Suprapubic skin (tissue), 4 donors: ENCODE measurements at regions not wholly inside any gene's neighbourhood (a gene's known extent, or its start where the extent isn't known, plus 50 kb on each side); places are given as distances from the start of the nearest gene placed in this dataset.

Source experiments
- DNase-seq, 2 donors: peaks; one replicate each; pipeline ENCODE4 v3.0.0-alpha.2; 2019; ENCODE audit warnings: low spot score in 2 of 2
- H3K27ac ChIP-seq: fragments of 200-600 bp; sonication (generic); one replicate; pipeline ENCODE4 v1.5.1; 2019
- H3K27me3 ChIP-seq: fragments of 200-600 bp; sonication (generic); one replicate; pipeline ENCODE4 v1.5.1; 2019
- H3K36me3 ChIP-seq: fragments of 200-600 bp; sonication (generic); one replicate; pipeline ENCODE4 v1.5.1; 2019
- H3K4me1 ChIP-seq: fragments of 200-600 bp; sonication (generic); one replicate; pipeline ENCODE4 v1.5.1; 2019
- H3K4me3 ChIP-seq: fragments of 200-600 bp; sonication (generic); one replicate; pipeline ENCODE4 v1.5.1; 2019; ENCODE audit warnings: mild to moderate bottlenecking
- H3K9me3 ChIP-seq: fragments of 200-600 bp; sonication (generic); one replicate; pipeline ENCODE4 v1.5.1; 2019
- CTCF ChIP-seq, 2 donors: fragments of 200-600 bp in 1 of 2; fragments of 450-650 bp in 1 of 2; sonication (generic) in 1 of 2; IDR thresholded peaks; one replicate each; pipeline ENCODE4 v1.5.1; 2016 to 2019; ENCODE audit warnings: antibody characterized with exemption in 2 of 2, mild to moderate bottlenecking in 1 of 2, moderate library complexity in 1 of 2
- EP300 ChIP-seq: sonication (generic); formaldehyde crosslinking; IDR thresholded peaks from one replicate; pipeline ENCODE4 v1.6.1; 2017; ENCODE audit warnings: antibody characterized with exemption
- POLR2A ChIP-seq, 2 donors: fragments of 450-650 bp; IDR thresholded peaks; one replicate each; pipeline ENCODE4 v1.6.1; 2017; ENCODE audit warnings: antibody characterized with exemption in 2 of 2, mild to moderate bottlenecking in 2 of 2, moderate library complexity in 2 of 2
- POLR2AphosphoS5 ChIP-seq, 3 donors: sonication (generic); formaldehyde crosslinking; IDR thresholded peaks; one replicate each; pipeline ENCODE4 v1.6.1; 2017; ENCODE audit warnings: antibody characterized with exemption in 3 of 3
- WGBS: methylation state at CpG from one replicate; pipeline ENCODE4 v1.1.5; 2018; 5-methylcytosine and 5-hydroxymethylcytosine counted together

DNA sequence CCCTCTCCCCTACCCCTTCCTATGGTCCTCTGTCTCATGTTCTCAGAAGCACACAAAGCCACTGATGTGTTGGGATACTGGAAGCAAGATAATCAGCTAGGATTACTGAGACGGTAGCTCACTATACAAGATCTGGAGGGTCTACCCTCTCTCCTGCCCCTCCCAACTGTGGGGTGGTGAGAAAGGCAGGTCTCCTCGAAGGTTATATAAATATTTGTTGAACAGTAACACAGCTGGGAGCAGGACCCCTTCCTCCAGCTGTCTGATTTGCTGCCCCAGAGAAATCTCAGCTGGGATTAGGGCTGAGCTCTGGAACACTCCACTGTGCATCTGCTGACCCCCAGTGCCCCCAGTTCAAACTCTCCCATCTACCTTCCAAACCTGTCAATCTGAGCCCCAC, 94.2 kb upstream of the IPO9 start:
- no peak for DNase-seq
- TF ChIP-seq EP300 (no peak), CTCF (IDR thresholded peaks at IDR 0.05) (no peak), POLR2AphosphoS5 (IDR thresholded peaks at IDR 0.05) (no peak), POLR2A (IDR thresholded peaks at IDR 0.05) (no peak)
- Histone ChIP-seq H3K36me3 (no peaks in the 10 kb centered on the region), H3K4me3 (no peak overlapping the region), H3K4me1 (peaks cover 36% of the 10 kb centered on the region), H3K27ac (no peak overlapping the region), H3K9me3 (no peaks in the 10 kb centered on the region), H3K27me3 (no peaks in the 10 kb centered on the region)
- 69% methylated on average over 2 of the region's 2 CpGs for WGBS

GRCh38 chr1:201736707-201737320, 92.1 kb upstream of the IPO9 start:
- 55% methylated on average over 6 of the region's 6 CpGs for WGBS
- Histone ChIP-seq H3K9me3 (no peaks in the 10 kb centered on the region), H3K36me3 (no peaks in the 10 kb centered on the region), H3K27ac (peak overlapping the region; percentile 53), H3K4me3 (no peak overlapping the region), H3K27me3 (no peaks in the 10 kb centered on the region), H3K4me1 (peaks cover 56% of the 10 kb centered on the region)
- DNase-seq: no peak
- TF ChIP-seq EP300 (no peak), POLR2A (IDR thresholded peaks at IDR 0.05) (no peak), CTCF (IDR thresholded peaks at IDR 0.05) (no peak), POLR2AphosphoS5 (IDR thresholded peaks at IDR 0.05) (no peak)

DNA sequence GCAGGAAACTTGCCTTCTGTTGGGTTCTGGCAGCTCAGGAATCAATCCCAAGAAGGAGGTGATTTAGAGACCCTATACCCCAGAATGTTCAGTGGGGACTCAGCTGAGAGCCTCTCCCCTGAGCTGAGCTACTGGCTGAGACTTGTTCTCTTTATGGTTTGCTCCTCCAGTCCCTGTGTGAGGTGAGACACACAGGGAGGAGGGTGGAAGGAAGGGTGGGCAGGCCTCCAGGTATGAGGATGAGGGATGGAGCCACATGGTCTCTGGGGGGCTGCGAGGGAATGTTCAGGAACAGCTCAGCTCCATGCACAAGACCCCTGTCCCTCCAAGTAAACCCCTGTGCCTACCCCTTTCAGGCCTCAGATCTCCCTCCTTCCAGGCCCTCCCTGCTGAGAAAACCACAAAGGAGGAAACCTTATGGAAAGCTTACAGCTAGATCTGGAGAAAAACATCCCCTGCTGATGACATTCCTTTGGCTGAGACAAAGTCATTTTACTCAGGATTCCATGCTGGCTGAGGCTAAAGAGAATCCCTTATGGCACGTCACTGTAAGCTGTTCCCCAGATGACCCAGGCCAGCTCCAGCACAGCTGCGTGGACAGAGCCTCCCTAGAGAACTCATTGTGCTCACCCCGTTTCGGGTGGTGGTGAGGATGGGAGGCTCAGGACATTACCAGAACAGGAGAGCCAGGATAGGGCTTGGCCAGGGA, 91.5 kb upstream of the IPO9 start:
- Histone ChIP-seq H3K9me3 (no peaks in the 10 kb centered on the region), H3K4me1 (peaks cover 63% of the 10 kb centered on the region), H3K27ac (peak overlapping the region; percentile 53), H3K27me3 (no peaks in the 10 kb centered on the region), H3K4me3 (no peak overlapping the region), H3K36me3 (no peaks in the 10 kb centered on the region)
- DNase-seq: no peak
- TF ChIP-seq POLR2AphosphoS5 (IDR thresholded peaks at IDR 0.05) (no peak), POLR2A (IDR thresholded peaks at IDR 0.05) (no peak), CTCF (IDR thresholded peaks at IDR 0.05) (no peak), EP300 (no peak)
- WGBS: 43% methylated on average over 5 of the region's 5 CpGs

DNA sequence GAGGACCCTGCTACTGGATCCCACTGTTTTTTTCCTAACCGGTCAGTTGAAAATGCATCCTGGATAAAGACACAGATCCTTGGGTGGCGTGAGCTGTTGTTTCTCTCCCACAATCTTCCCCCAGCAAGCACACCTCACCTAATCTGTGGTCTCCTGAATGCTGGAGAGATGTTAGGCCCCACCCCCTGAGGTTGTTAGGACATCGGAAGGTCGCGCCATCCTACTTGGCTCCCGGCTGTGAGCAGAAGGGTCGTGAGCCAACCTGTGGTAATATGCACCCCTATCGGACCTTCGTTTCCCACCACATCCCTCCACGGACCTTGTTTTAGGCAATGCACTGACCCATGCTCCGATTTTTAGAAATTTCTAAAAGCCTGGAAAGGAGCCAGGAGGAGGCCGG, 89.9 kb upstream of the IPO9 start:
- peaks cover 69% of the 10 kb centered on the region for H3K4me1 ChIP-seq
- peak overlapping the region; percentile 79 for H3K27ac ChIP-seq

More for the DNA sequence above, 89.9 kb upstream of the IPO9 start:
- Histone ChIP-seq H3K27me3 (no peaks in the 10 kb centered on the region), H3K36me3 (no peaks in the 10 kb centered on the region), H3K4me3 (peak overlapping the region; percentile 67), H3K9me3 (no peaks in the 10 kb centered on the region)
- 32% methylated on average over 11 of the region's 12 CpGs for WGBS
- no peak for TF ChIP-seq POLR2A (IDR thresholded peaks at IDR 0.05)
- TF ChIP-seq POLR2AphosphoS5 (IDR thresholded peaks at IDR 0.05): no peak
- TF ChIP-seq EP300: no peak
- no peak for TF ChIP-seq CTCF (IDR thresholded peaks at IDR 0.05)
- DNase-seq: no peak
